Glomerular visceral epithelial cell (primary cell): ENCODE measurements at regions not wholly inside any gene's neighbourhood (a gene's known extent, or its start where the extent isn't known, plus 50 kb on each side); places are given as distances from the start of the nearest gene placed in this dataset.
"Not testable (repeated sequence)": the region's sequence is repeated elsewhere in the genome, so short reads cannot be mapped to it uniquely, and the experiment has no call there.

Source experiments
- DNase-seq: peaks from one replicate; pipeline ENCODE4 v3.0.0-alpha.2; 2016; ENCODE audit errors: extremely low spot score

DNA sequence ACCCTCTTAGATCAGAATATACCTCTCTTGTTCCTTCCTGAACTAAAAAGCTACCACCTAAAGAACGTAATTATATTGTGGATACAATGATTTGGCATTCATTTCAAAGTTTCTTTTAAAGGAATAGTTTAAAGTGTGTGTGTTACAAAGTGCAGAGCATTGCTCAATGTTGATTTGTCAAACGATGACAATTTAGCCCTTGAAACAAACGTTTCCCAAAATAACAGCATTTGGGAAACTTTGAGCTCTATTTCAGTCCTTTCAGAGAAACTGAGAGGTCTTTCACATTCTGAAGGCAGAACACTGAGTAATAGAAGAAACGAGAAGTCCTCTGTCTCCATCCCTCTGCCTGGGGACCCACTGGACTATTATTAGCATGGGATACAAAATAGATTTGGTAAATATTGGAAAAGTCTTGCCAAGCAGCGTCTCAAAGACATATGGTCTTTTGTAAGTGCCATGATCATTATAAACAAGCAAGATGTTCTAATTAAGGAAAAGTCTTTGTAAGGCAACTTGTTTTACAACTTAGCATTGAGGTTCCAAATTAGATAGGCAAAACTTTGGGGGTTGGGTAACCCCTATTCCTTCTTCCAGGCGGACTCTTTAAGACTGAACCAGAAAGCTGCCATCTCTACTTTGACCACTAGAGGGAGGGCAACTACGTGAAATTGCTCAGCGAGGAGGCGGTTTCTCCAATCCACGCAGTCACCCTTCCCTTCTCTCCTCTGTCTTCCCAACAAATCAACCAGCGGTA lies 208.8 kb downstream of the RNF144B start:
- DNase-seq = peak; percentile 63

DNA sequence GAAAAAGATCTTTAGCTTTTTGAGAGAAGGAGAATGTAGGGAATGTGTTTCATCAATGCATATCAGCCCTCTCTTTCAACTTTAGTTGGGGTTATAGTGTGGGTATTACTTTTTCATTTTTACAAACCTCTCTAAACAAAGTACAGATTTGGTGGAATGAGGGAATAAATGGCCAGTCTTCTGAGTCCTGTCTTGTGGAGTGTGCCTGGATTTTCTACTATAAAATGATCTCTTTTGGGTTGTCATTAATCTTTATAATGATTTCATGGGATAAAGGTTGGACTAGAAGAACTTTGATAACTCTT lies 209.3 kb downstream of the RNF144B start:
- DNase-seq = no peak

DNA sequence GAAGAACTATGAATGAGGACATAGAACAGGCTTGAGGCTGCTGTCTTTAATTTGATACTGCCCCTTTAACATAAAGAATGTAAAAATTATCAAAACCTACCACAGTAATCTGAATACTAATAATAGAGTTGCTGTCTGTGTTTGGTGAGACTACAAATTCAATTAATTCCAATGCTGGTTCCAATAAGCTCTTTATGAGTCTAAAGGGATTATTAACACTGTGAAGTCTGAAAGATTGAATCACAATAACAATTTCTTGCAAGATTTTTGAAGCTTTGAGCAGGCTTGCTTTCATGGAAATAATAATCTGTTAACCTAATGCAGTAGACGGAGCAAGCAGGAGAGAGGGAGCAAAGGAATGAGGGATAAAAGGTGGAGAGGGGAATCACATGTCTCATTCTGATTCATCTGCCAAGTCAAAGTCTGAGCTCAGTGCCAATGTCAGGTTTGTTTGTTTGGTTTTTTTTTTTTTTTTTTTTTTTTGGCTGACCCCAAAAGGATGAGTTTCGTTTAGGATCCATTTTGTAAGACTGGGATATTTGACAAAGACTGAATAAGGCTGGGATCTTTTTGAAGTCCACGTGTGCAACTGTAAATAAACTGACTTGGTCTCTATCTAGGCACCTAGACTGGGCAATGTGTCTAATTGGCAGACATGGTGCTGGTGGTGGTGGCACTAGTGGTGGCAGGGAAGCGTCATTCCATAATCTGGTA lies 211.6 kb downstream of the RNF144B start:
- no peak for DNase-seq

DNA sequence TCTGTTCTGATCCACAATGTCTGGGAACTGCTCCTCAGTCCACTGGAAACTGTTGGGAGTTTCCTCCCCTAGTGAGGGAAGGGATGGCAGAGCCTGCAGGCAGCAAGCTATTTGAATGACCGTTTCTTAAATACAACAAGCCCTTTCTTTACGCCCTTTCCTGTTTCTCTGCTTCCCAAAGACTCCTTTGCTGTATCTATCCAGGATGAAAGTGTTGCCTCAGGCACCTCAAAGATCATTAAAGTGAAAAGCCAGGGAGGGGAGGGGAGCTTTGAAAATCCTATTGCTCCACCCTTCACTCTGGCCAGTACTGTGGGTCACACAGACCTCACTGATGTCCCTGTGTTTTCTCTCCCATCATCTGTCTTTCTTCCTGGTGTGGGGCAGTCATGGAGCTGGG lies 213.1 kb downstream of the RNF144B start:
- DNase-seq = no peak

DNA sequence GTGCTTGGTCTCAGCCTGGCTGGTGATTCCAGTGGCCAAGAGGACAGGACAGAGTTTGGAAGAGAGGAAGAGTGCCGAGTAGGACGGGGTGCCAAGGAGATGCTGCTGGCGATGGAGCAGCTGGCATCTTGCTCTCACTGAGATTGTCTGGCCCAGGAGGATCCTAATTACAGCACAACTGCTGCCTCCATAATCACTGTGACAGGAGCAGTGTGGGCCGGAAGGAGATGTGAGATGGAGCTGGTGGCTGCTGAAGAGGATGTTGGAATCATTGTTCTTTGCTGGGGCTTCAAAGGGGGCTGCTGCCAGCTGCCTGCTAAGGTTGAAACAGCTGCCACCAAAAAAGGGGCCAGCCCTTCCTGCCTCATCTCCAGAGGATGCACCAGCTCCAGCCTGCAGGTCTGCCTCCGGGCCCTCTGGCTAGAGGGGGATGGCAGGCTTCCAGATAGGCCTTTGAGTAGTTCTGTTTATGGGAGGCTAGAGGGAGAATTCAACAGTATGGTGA lies 214.4 kb downstream of the RNF144B start:
- no peak for DNase-seq

DNA sequence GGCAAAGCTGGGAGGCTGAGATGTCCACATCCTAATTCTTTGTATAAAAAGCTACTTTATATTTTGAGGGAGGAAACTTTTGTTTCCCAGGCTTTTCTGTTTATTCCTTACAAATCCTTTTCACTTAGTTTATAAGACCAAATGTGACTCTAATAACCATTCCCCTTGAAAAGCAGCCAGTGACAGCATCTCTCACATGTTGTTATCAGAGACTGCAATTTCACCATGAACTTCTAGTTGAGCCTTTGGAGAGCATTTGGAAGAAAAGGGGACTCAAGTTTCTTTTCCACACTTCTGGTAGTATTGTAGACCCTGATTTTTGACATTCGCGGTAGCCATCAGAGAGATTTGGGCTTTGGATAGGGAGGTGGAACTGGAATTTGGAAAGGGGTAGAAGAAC lies 215.8 kb downstream of the RNF144B start:
- DNase-seq = no peak

DNA sequence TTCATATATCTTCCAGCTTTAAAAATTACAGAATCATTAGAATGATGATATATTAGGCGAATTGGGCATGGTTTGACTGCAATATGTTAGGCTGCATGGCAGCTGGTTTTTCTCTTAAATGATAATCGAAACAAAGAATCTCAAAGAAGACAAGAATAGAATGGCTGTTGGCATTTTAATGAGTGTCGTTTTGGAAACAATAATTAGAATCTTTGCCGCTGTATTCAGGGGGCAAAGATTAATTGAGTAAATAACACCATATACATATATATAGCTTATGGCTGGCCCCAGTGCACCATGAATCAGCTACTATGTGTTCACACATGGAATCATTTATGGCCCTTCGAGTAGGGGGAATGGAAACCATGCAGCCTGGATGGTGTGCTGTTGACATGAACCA lies 216.2 kb downstream of the RNF144B start:
- DNase-seq = no peak

DNA sequence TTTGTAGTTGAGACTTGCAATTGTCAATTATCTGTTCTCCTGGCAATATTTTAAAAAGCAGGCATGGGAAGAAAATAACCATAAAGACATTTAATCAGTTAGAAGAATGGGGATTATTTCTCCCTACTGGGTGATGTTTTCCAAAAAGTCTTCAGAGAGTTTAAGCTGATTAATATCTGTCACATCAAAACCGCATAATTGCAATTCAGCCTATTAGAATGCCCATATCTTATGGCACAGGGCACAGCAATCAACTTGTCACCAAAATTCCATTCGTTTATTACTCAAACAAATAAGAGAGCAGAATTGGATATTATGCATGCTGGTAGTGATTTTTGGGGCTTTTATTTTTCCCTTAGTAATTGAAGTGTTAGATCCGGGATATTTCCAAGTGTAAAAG lies 218.7 kb downstream of the RNF144B start:
- DNase-seq = no peak

DNA sequence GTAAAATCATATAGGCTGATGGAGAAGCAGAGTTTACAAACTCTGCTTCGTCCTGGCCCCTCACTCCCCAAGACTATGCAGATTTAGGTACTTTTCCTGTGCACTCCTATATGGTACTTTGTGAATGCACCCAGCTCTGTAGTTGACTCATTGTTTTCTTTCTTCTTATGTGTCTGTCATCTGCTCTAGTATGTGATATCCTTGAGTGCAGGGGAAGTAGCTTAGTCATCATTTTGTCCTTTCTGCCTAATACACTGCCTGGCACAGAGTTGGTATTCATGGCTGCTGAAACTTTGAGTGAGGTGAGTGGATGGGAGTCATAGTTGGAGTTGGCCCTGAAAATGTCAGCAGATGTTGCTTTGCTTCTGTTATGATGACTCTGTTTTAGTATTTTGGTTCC lies 222.6 kb downstream of the RNF144B start:
- DNase-seq = no peak

DNA sequence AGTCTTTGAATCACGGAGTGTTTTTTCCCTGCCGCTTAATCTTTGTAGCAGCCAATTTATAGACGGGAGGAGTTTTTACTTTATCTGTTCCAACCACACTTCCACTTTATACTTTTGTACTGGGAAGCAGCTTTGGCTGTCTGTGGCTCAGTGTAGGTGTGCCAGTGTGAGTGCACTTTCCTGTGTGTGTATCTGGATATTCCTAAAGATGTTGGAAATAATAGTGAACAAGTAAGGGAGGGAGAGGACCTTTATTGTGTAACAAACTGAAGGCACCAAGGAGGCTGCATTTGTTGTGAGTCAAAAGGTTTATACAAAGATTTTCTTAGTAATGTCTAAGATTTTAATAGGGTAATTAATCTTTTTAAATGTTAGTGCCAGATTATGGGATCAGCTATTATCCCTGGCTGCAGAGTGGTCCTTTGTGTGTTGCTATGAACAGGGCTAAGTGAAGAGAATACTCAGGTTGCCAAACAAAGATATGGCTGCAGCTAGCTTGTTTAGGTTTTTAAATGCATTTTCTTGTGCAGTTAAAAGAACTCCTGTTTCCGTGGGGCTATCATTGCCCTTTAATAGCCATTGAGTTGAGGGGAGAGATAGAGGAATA lies 226.3 kb downstream of the RNF144B start:
- DNase-seq = no peak

DNA sequence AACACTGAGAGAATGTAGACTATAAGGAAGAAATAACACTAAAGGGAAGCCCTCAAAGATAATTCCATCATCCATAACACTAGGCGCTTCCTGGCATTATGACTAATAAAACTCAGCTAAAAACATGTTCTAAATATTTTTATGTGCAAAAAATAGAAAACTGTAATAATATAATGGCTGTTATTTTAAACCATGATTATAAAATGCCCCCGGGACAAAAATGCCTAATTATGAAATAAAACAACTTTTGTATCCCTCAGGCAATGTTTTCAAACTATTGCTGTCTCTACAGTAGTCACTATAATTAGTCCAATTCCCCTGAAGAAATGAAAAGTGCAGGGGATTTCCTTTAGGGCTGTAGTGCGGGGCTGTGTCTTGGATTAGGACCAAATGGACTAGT lies 242.4 kb downstream of the RNF144B start:
- DNase-seq = no peak

DNA sequence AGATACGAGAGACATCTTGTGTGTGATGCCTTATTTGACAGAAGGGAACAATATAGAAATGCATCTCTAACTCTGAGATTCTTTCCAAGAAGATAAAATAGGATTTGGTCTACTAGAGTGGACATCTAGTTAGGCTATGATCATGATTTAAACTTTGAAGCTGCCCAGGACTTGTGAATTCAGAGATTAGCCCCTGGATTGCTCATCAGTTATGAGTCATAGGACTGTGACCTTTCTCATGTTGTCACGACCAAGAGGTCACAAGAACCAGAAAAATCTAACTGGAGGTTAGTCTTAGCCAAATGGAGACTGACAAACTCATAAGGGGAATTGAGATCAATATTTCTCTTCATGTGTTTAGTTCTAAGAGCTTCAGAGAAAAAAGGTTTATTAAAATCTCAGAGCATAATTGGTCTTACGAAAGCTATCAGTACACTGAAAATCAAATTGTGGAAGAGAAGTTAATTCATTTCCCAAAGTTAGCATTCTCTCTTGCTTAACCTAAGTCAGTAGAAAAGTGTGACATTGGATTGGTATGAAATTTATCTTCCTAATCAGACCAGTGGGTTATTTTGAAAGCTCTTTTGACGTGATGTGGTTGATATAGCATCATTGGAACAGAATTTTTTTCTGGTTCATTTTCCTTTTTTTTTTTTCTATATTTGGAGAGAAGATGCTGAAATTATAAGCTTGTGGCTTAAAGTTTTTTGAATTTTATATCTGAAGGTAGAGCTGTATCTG lies 245.7 kb downstream of the RNF144B start:
- DNase-seq = peak; percentile 16

DNA sequence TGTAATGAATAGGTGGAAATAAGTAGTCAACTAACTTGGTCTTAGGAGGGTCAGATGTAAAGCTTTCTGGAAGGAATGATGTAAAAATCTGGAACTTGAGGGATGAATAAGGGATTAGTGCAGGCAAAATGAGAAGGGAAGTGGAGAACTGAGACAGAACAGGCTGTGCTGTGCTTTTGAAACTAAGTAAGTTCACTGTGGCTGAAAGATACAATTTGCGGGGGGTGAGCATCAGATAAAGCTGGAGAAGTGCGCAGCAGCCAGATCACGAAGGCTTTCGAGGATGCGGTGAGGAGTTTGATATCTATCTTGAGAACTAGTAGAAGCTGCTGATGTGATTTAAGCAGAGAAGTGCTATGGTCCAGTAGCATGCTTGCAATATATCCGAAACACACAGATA lies 247.8 kb downstream of the RNF144B start:
- DNase-seq = no peak

DNA sequence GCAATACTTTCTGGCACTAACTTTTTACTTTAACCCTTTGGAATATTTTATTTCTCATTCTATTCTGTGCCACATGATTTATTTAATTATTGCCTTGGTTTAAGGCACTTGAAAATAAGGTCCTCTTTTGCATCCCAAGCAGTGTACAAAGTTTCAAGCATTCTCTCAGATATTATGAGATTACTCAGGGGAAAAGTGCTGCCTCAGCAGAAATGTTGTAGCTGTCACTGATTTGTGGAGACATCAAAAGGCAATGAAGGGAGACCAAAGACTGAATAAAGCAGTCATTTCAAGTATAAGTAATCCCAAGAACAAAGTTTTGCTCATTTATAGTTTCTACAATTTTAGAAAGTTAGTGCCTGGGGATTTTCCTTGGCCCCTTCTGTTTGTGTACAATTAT lies 253.0 kb downstream of the RNF144B start:
- DNase-seq = no peak

DNA sequence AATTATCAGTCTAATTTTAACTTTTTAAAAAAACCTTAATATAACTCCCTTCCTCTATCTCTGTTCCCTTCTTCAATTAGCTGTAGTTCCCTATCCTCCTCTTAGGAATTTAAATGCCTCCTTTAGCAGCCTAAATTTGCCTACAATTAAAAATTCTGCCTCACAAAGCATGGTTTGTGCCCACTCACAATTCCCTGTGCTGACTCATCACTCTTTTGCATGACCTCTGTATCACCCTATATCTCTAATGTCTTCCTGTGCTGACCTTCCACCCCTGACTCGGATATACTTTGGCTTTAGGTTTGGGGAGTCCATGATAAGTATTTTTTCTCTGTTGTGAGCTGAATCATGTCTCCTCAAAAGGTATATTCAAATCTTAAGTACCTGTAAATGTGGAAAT lies 253.6 kb downstream of the RNF144B start:
- no peak for DNase-seq

DNA sequence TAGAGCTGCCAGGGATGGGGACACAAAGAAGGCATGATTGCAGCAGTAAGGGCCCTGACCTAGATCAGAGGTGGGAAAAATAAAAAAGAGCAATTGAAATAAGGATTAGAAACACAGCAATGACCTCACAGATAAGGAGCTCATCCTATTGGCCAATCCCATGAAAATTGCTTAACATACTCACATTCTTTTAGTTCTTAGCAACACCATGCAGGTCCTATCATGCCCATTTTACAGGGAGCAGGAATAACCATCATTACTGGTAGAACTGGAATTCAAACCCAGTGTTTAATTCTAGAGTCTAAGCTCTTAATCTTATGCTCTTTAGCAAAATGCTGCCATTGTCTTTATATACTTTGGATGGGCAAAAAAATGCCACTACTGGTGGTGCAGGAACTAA lies 267.7 kb downstream of the RNF144B start:
- DNase-seq = no peak

DNA sequence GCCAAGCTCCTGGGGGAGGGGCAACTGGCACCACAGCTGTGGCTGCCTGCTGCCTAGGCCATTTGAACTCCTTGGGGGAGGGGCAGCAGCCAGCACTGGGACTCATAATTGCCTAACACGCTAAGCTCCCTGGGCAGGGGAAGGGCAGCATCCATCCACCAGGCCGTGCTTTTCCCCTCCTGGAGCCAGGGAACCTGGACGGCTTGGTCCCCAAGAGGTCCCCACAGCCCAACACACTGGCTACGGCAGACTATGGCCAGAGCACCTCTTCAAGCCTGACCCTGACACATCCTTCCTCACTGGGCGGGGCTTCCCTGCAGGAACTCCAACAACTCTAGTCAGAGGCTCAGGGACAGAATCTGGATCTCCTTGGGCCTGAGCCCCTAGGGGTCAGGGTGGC lies 269.4 kb downstream of the RNF144B start:
- no peak for DNase-seq

DNA sequence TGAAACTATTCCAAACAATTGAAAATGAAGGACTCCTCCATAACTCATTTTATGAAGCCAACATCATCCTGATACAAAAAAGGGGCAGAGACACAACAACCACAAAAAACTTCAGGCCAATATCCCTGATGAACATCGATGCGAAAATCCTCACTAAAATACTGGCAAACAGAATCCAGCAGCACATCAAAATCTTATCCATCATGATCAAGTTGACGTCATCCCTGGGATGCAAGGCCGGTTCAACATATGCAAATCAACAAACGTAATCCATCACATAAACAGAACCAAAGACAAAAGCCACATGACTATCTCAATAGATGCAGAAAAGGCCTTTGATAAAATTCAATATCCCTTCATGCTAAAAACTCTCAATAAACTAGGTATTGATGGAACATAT lies 272.8 kb downstream of the RNF144B start:
- DNase-seq = not testable (repeated sequence)

DNA sequence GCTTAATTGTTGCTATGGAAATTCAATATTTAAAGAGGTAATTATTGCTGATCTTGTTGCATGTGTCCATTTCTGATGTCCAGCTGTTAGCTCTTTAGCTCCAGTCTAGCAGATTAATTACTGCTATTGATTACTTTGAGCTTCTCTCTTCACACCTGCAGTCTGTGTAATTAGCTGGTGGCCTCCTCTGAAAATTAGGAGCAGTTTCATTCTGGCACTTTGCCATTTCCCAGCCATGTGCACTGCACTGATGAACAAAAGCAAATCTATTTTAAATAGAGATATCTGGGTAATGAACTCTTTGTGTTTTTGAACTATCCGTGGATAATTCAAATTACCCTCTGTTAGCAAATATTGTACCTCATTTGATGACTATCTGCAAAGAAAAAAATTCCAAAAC lies 275.9 kb downstream of the RNF144B start:
- no peak for DNase-seq

DNA sequence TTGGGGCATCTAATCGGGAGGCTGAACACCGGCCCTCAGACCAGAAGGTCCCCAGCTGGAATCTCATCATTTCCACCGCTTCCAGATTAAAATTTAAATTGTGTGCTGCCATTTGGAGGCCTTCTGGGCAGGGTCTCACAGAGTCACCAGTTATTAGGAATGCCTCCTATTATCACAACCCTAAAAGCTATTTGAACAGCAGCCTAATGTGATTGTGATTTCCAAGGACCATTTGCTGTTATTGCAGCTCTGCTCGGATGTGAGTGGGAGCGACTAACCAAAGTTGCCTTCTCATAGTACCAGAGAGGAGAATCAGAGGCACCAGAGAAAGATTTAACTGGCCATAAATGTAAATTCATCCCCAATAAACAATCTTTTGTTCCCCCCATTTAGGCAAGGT lies 277.3 kb downstream of the RNF144B start:
- DNase-seq = no peak

DNA sequence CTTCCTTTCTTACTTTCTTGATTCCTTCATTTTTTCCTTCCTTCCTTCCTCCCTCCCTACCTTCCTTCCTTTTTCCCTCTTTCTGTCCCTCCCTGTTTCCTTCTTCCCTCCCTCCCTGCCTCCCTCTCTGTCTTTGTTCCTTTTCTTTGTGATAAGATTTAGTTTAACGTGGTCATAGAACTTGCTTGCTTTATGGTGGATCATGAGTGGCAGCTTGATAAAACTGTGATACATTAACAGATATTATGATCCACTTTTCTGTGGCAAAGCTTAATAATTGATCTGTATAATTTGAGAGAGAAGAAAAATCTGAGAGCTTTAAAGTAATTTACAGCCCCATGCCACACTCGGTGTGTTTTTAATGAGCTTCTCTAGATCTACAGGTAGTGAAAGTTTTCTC lies 280.5 kb downstream of the RNF144B start:
- no peak for DNase-seq

DNA sequence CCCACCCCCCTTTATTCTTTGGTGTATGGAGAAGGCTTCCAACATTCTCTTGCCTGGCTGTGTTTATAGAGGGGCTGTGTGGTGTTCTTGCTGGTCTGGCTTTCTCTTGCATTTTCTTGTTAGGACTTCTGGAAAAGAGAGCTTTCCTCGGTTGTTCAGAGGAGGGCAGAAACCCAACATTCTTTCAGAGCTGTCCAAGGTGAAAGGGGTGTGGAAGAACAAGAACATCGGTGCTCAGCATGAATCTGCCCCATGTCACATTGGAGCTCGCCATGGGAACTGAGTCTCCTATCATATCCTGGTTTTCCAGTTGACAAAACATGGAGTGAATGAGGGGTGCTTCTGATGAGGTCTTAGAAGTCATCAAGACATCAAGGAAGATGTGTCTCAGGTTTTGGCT lies 281.8 kb downstream of the RNF144B start:
- no peak for DNase-seq

DNA sequence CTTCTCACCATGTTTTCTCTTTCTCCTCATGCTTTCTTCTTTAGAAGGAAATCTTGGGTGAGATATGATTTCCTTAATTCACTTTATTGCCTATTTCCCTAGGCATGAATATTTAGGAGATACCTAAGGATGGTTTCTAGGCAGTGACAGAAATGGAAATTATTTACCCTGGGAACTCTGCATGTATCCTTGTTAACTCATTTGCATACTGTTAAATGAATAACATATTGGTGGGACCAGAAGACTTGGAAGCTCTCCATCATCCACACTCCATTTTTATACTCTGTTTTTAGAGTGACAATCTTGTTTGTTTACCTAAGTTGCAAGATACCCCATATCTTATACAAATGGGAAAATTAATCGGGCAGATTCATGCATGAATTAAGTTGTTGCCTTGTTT lies 285.7 kb downstream of the RNF144B start:
- no peak for DNase-seq
